ES-I3 (cell line): ENCODE measurements at regions not wholly inside any gene's neighbourhood (a gene's known extent, or its start where the extent isn't known, plus 50 kb on each side); places are given as distances from the start of the nearest gene placed in this dataset.

Experiments used
- H3K36me3 ChIP-seq: 2 replicates; pipeline ENCODE4 v1.6.1; 2013; ENCODE audit warnings: mild to moderate bottlenecking, low read length, control low read depth, moderate library complexity; ENCODE audit not compliant: insufficient read depth
- H3K4me1 ChIP-seq: 2 replicates; pipeline ENCODE4 v1.6.1; 2013; ENCODE audit warnings: mild to moderate bottlenecking, control low read depth, low read length; ENCODE audit not compliant: insufficient read depth
- H3K9ac ChIP-seq: 2 replicates; pipeline ENCODE4 v1.6.1; 2013; ENCODE audit warnings: low read depth, mild to moderate bottlenecking, low read length, moderate library complexity
- H3K9me3 ChIP-seq: 2 replicates; pipeline ENCODE4 v1.6.1; 2013; ENCODE audit warnings: mild to moderate bottlenecking, low read length, moderate library complexity; ENCODE audit not compliant: control insufficient read depth, insufficient read depth

GRCh38 chr6:23200946-23201345 is 631.6 kb downstream of the HDGFL1 start:
- H3K4me1 ChIP-seq, result no peaks in the 10 kb centered on the region
- no peaks in the 10 kb centered on the region for H3K9me3 ChIP-seq
- H3K9ac ChIP-seq, result no peak overlapping the region
- H3K36me3 ChIP-seq, result no peaks in the 10 kb centered on the region

GRCh38 chr6:23202207-23202606 is 632.8 kb downstream of the HDGFL1 start:
- H3K36me3 ChIP-seq, result no peaks in the 10 kb centered on the region
- H3K4me1 ChIP-seq, result no peaks in the 10 kb centered on the region
- H3K9ac ChIP-seq, result no peak overlapping the region
- 0 out of 2 replicates have a peak, but pooled peaks cover 5% of the 10 kb centered on the region for H3K9me3 ChIP-seq

GRCh38 chr6:23212398-23212797 is 643.0 kb downstream of the HDGFL1 start:
- Histone ChIP-seq H3K9ac (no peak overlapping the region), H3K4me1 (no peaks in the 10 kb centered on the region), H3K9me3 (peaks cover 2% of the 10 kb centered on the region; the same call in 1 of the 2 replicates), H3K36me3 (no peaks in the 10 kb centered on the region)

- H3K9me3 ChIP-seq, result peaks cover 2% of the 10 kb centered on the region; the same call in 1 of the 2 replicates
- no peaks in the 10 kb centered on the region for H3K36me3 ChIP-seq
- H3K9ac ChIP-seq, result no peak overlapping the region
- H3K4me1 ChIP-seq, result no peaks in the 10 kb centered on the region
Measured at GRCh38 chr6:23213193-23213592, 643.8 kb downstream of the HDGFL1 start.

- Histone ChIP-seq H3K36me3 (no peaks in the 10 kb centered on the region), H3K9ac (no peak overlapping the region), H3K9me3 (peaks cover 2% of the 10 kb centered on the region; the same call in 1 of the 2 replicates), H3K4me1 (no peaks in the 10 kb centered on the region)
Measured at GRCh38 chr6:23213651-23214050, 644.3 kb downstream of the HDGFL1 start.

GRCh38 chr6:23218751-23219150 is 649.4 kb downstream of the HDGFL1 start:
- H3K4me1 ChIP-seq, result no peaks in the 10 kb centered on the region
- H3K9ac ChIP-seq, result no peak overlapping the region
- H3K9me3 ChIP-seq, result no peaks in the 10 kb centered on the region; the same call in 1 of the 2 replicates
- H3K36me3 ChIP-seq, result no peaks in the 10 kb centered on the region

- no peaks in the 10 kb centered on the region for H3K36me3 ChIP-seq
- no peak overlapping the region for H3K9ac ChIP-seq
- no peaks in the 10 kb centered on the region for H3K4me1 ChIP-seq
- no peaks in the 10 kb centered on the region for H3K9me3 ChIP-seq
Measured at GRCh38 chr6:23222724-23223123, 653.4 kb downstream of the HDGFL1 start.

GRCh38 chr6:23224540-23224939 is 655.2 kb downstream of the HDGFL1 start:
- H3K9me3 ChIP-seq, result no peaks in the 10 kb centered on the region

GRCh38 chr6:23228439-23229024 is 659.2 kb downstream of the HDGFL1 start:
- Histone ChIP-seq H3K9me3 (no peaks in the 10 kb centered on the region), H3K36me3 (no peaks in the 10 kb centered on the region), H3K9ac (no peak overlapping the region), H3K4me1 (no peaks in the 10 kb centered on the region)

More at GRCh38 chr6:23224540-23224939, 655.2 kb downstream of the HDGFL1 start:
- Histone ChIP-seq H3K4me1 (no peaks in the 10 kb centered on the region), H3K9ac (no peak overlapping the region), H3K36me3 (no peaks in the 10 kb centered on the region)

- H3K36me3 ChIP-seq, result no peaks in the 10 kb centered on the region
- no peak overlapping the region for H3K9ac ChIP-seq
- no peaks in the 10 kb centered on the region for H3K4me1 ChIP-seq
- no peaks in the 10 kb centered on the region for H3K9me3 ChIP-seq
Measured at GRCh38 chr6:23243854-23244253, 674.5 kb downstream of the HDGFL1 start.

GRCh38 chr6:23244300-23244699 is 674.9 kb downstream of the HDGFL1 start:
- Histone ChIP-seq H3K9ac (no peak overlapping the region), H3K36me3 (no peaks in the 10 kb centered on the region), H3K9me3 (no peaks in the 10 kb centered on the region), H3K4me1 (no peaks in the 10 kb centered on the region)

- Histone ChIP-seq H3K9me3 (no peaks in the 10 kb centered on the region), H3K4me1 (no peaks in the 10 kb centered on the region)
Measured at GRCh38 chr6:23245572-23245971, 676.2 kb downstream of the HDGFL1 start.

GRCh38 chr6:23246896-23247295 is 677.5 kb downstream of the HDGFL1 start:
- Histone ChIP-seq H3K4me1 (no peaks in the 10 kb centered on the region), H3K9me3 (no peaks in the 10 kb centered on the region), H3K36me3 (no peaks in the 10 kb centered on the region), H3K9ac (no peak overlapping the region)

More at GRCh38 chr6:23245572-23245971, 676.2 kb downstream of the HDGFL1 start:
- Histone ChIP-seq H3K9ac (no peak overlapping the region), H3K36me3 (no peaks in the 10 kb centered on the region)

- H3K9ac ChIP-seq, result no peak overlapping the region
- H3K4me1 ChIP-seq, result no peaks in the 10 kb centered on the region
- H3K9me3 ChIP-seq, result no peaks in the 10 kb centered on the region
- H3K36me3 ChIP-seq, result no peaks in the 10 kb centered on the region
Measured at GRCh38 chr6:23250556-23250955, 681.2 kb downstream of the HDGFL1 start.

- Histone ChIP-seq H3K9ac (no peak overlapping the region), H3K36me3 (no peaks in the 10 kb centered on the region), H3K4me1 (no peaks in the 10 kb centered on the region), H3K9me3 (peaks cover 6% of the 10 kb centered on the region; the same call in 1 of the 2 replicates)
Measured at GRCh38 chr6:23262864-23263263, 693.5 kb downstream of the HDGFL1 start.
